GM12878 (cell line): ENCODE measurements at regions not wholly inside any gene's neighbourhood (a gene's known extent, or its start where the extent isn't known, plus 50 kb on each side); places are given as distances from the start of the nearest gene placed in this dataset.

Experiments used
- ATAC-seq: fragments of 200-7000 bp; cut with Tn5 transposase; 3 replicates; pipeline ENCODE4 v1.9.1; 2020; ENCODE audit warnings: mild to moderate bottlenecking, moderate library complexity
- BruUV-seq: library from RNA; stranded (reverse); fragments of 400-500 nt; replicated peaks from 2 replicates; lab custom pipeline; 2021; lab: Mats Ljungman, UMichigan
- CTCF ChIA-PET: fragments of 300-600 bp; sonication (Branson Sonifier 250); formaldehyde crosslinking; extraction: SDS; loops from one replicate; lab custom pipeline; 2021; ENCODE audit warnings: inconsistent platforms; lab: Yijun Ruan, JAX
- POLR2A ChIA-PET: fragments of 350-600 bp; formaldehyde crosslinking; extraction: SDS; loops from one replicate; lab custom pipeline; 2021; ENCODE audit warnings: inconsistent platforms; lab: Charles Lee
- RAD21 ChIA-PET: fragments of 300-600 bp; sonication (Branson Sonifier 250); formaldehyde crosslinking; loops from one replicate; lab custom pipeline; 2023; ENCODE audit warnings: antibody characterized with exemption; ENCODE audit not compliant: unreplicated experiment; lab: Charles Lee
- SMC1A ChIA-PET: fragments of 300-600 bp; sonication (Branson Sonifier 250); formaldehyde crosslinking; loops from one replicate; lab custom pipeline; 2023; ENCODE audit not compliant: unreplicated experiment, uncharacterized antibody; lab: Charles Lee
- DNase-seq: peaks from one replicate; pipeline ENCODE4 v3.0.0-alpha.2; 2011; ENCODE audit warnings: low read depth, low spot score
- FAIRE-seq: peaks from 3 replicates; lab custom pipeline; 2011; peaks lifted over from hg19 to GRCh38; lab: Jason Lieb, UNC
- H2AFZ ChIP-seq: 2 replicates; pipeline ENCODE4 v1.6.0; 2011; ENCODE audit warnings: low read depth, low read length, control low read depth; ENCODE audit not compliant: control insufficient read depth
- H3K27ac ChIP-seq: 2 replicates; pipeline ENCODE4 v1.5.1; 2011; ENCODE audit warnings: control low read depth; ENCODE audit not compliant: control insufficient read depth, insufficient read depth
- H3K27me3 ChIP-seq, 2 experiments: replicated peaks in 1 of 2; 2 replicates each; pipeline versions ENCODE4 v1.6.0 to v1.6.1; 2011; ENCODE audit warnings: low read length in 1 of 2; ENCODE audit not compliant: control insufficient read depth in 2 of 2, insufficient read depth in 2 of 2
- H3K36me3 ChIP-seq, 2 experiments: 2 replicates each; pipeline ENCODE4 v1.5.1; 2011; ENCODE audit warnings: low read length in 1 of 2; ENCODE audit not compliant: control insufficient read depth in 2 of 2, insufficient read depth in 2 of 2
- H3K4me1 ChIP-seq: 2 replicates; pipeline ENCODE4 v1.6.1; 2011; ENCODE audit warnings: mild to moderate bottlenecking, low read length, moderate library complexity, mixed read lengths; ENCODE audit not compliant: control insufficient read depth, insufficient read depth
- H3K4me2 ChIP-seq: 2 replicates; pipeline ENCODE4 v1.6.0; 2011; ENCODE audit warnings: control low read depth; ENCODE audit not compliant: control insufficient read depth, insufficient read depth
- H3K4me3 ChIP-seq: fragments of 200-600 bp; sonication (generic); 2 replicates; pipeline ENCODE4 v1.5.1; 2016
- H3K79me2 ChIP-seq: 2 replicates; pipeline ENCODE4 v1.6.0; 2011; ENCODE audit warnings: low read length; ENCODE audit not compliant: control insufficient read depth, insufficient read depth
- H3K9ac ChIP-seq: 2 replicates; pipeline ENCODE4 v1.8.0; 2011; ENCODE audit warnings: low read length, control low read depth, mixed read lengths; ENCODE audit not compliant: control insufficient read depth, insufficient read depth
- H3K9me3 ChIP-seq: replicated peaks from 3 replicates; pipeline ENCODE4 v1.5.1; 2011; ENCODE audit warnings: mild to moderate bottlenecking, low read length; ENCODE audit not compliant: control insufficient read depth, insufficient read depth
- H4K20me1 ChIP-seq: 2 replicates; pipeline ENCODE4 v1.6.0; 2011; ENCODE audit not compliant: control insufficient read depth, insufficient read depth
- CTCF ChIP-seq, 3 experiments: IDR thresholded peaks in 2 of 3; conservative IDR thresholded peaks in 1 of 3; 2 replicates each; pipeline ENCODE4 v1.5.1; 2011; ENCODE audit warnings: low read depth in 3 of 3, low read length in 3 of 3, mild to moderate bottlenecking in 3 of 3, control low read depth in 2 of 3, moderate library complexity in 2 of 3, inconsistent platforms in 1 of 3, mixed read lengths in 1 of 3; ENCODE audit not compliant: control insufficient read depth in 2 of 3, insufficient read depth in 1 of 3; ENCODE audit errors: extremely low read depth in 1 of 3
- RAD21 ChIP-seq: IDR thresholded peaks from 2 replicates; pipeline ENCODE4 v1.6.1; 2011; ENCODE audit warnings: mild to moderate bottlenecking, low read depth, low read length, moderate library complexity; ENCODE audit not compliant: insufficient read depth
- SMC3 ChIP-seq: IDR thresholded peaks from 2 replicates; pipeline ENCODE4 v1.6.1; 2011; ENCODE audit warnings: low read length, improper control_type of control experiment, borderline replicate concordance
- ZBTB40 ChIP-seq: fragments of 450-650 bp; IDR thresholded peaks from 2 replicates; pipeline ENCODE4 v1.6.1; 2016; ENCODE audit warnings: mild to moderate bottlenecking, moderate library complexity, borderline replicate concordance
- WGBS: methylation state at CpG from one replicate; pipeline ENCODE4 v1.1.6; 2016; ENCODE audit warnings: low lambda C conversion rate; ENCODE audit not compliant: insufficient replicate concordance, insufficient coverage; ENCODE audit errors: missing lambda C conversion rate; 5-methylcytosine and 5-hydroxymethylcytosine counted together
- in situ Hi-C: fragments of 300-500 bp; cut with MboI; formaldehyde crosslinking; loops from 9 replicates; pipeline ENCODE4 v1.14.3; 2018; ENCODE audit warnings: mixed read lengths
- intact Hi-C: fragments of 100-400 bp; cut with micrococcal nuclease; formaldehyde crosslinking; loops from one replicate; pipeline ENCODE4 v1.14.2; 2022; ENCODE audit not compliant: unreplicated experiment

GRCh38 chrX:46381630-46382029 lies 163.6 kb downstream of the ZNF674 start:
- Histone ChIP-seq H2AFZ (no peak overlapping the region), H3K79me2 (no peaks in the 10 kb centered on the region), H3K4me2 (no peak overlapping the region), H3K27ac (no peak overlapping the region), H3K36me3 (no peaks in the 10 kb centered on the region), H3K4me1 (no peaks in the 10 kb centered on the region), H3K9ac (no peak overlapping the region), H3K9me3 (no peaks in the 10 kb centered on the region), H4K20me1 (no peaks in the 10 kb centered on the region), H3K4me3 (no peak overlapping the region), H3K27me3 (no peaks in the 10 kb centered on the region)
- FAIRE-seq = no peak
- ATAC-seq = peak; percentile 85
- ChIA-PET POLR2A (no interaction called here), RAD21 (interaction anchor here (1.0 to 1.4 kb wide), 3 partner anchors 27 to 580 kb away, joined by 4 to 7 read pairs (median 5); no protein-coding TSS in a partner anchor), CTCF (interaction anchor here (0.6 to 3.4 kb wide), 9 partner anchors 27 to 648 kb away, joined by 3 to 26 read pairs (median 5); no protein-coding TSS in a partner anchor), SMC1A (interaction anchor here (0.8 to 2.5 kb wide), 5 partner anchors 11 to 415 kb away, joined by 3 to 11 read pairs (median 4); no protein-coding TSS in a partner anchor)
- in situ Hi-C loops (loop anchor here (10.0 kb wide), 1 partner anchor 413 kb away; no protein-coding TSS in a partner anchor), intact Hi-C loops (loop anchor here (1.0 to 2.0 kb wide), 3 partner anchors 27 to 415 kb away; no protein-coding TSS in a partner anchor)
- WGBS = 24% methylated on average over 2 of the region's 2 CpGs
- peak; percentile 4 for DNase-seq
- TF ChIP-seq CTCF (IDR thresholded peaks at IDR 0.05 in 2 of 3, conservative IDR thresholded peaks at IDR 0.05 in 1 of 3; ENCODE audit: control insufficient read depth in 2 of 3, extremely low read depth in 1 of 3, insufficient read depth in 1 of 3, low read depth in 3 of 3, low read length in 3 of 3) (peak; percentile 60 to 71 (median 65)), ZBTB40 (no peak), SMC3 (peak; percentile 51; the same call in 1 of the 2 replicates), RAD21 (peak; percentile 64)
- no TSS peak for BruUV-seq
